Type B pancreatic cell (in vitro differentiated cells): ENCODE measurements at regions not wholly inside any gene's neighbourhood (a gene's known extent, or its start where the extent isn't known, plus 50 kb on each side); places are given as distances from the start of the nearest gene placed in this dataset.

Experiments used
- DNase-seq: peaks from one replicate; pipeline ENCODE4 v3.0.0; 2021; ENCODE audit warnings: mixed read lengths; ENCODE audit not compliant: unreplicated experiment; ENCODE audit errors: extremely low spot score
- H3K27ac Mint-ChIP-seq: 2 replicates; pipeline ENCODE4 v1.8.0; 2021; ENCODE audit warnings: mild to moderate bottlenecking, mixed read lengths
- H3K27me3 Mint-ChIP-seq: 2 replicates; pipeline ENCODE4 v1.8.0; 2021; ENCODE audit warnings: mixed read lengths
- H3K36me3 Mint-ChIP-seq: 2 replicates; pipeline ENCODE4 v1.8.0; 2021; ENCODE audit warnings: mixed read lengths
- H3K4me1 Mint-ChIP-seq: one replicate; pipeline ENCODE4 v1.8.0; 2021; ENCODE audit warnings: mixed read lengths; ENCODE audit not compliant: unreplicated experiment
- H3K4me3 Mint-ChIP-seq: 2 replicates; pipeline ENCODE4 v1.8.0; 2021; ENCODE audit warnings: mild to moderate bottlenecking, mixed read lengths
- H3K9me3 Mint-ChIP-seq: 2 replicates; pipeline ENCODE4 v1.8.0; 2021; ENCODE audit warnings: mixed read lengths
- TF ChIP-seq, protein P1 (sequence below): fragments of 200-600 bp; sonication (generic); conservative IDR thresholded peaks from 2 replicates; pipeline ENCODE4 v1.5.0; 2021; ENCODE audit warnings: antibody characterized with exemption, mild to moderate bottlenecking

DNA sequence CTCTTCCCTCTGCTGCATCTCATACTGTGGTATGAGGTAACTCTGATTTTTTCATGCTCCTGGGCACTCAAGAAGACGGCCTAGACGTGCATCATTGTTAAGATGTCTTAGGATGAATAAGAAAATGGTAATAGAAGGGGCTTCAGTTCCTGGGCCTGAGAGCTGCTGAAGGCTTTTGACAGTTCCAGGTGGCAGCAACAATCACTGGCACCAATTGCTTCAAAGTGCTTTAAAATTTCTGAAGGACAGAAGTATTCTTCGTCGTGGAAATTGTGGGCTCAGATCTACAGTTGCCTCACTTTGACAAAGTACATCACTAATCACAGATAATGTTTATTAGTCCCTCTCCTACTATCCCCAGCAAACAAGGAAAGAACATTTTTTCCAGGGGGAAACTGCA is 536.6 kb upstream of the CAMK1G start:
- Mint-ChIP-seq H3K4me3 (no peak overlapping the region), H3K36me3 (no peaks in the 10 kb centered on the region), H3K27ac (no peak overlapping the region), H3K27me3 (peaks cover 3% of the 10 kb centered on the region), H3K9me3 (no peaks in the 10 kb centered on the region), H3K4me1 (no peaks in the 10 kb centered on the region)
- TF ChIP-seq, protein P1, sequence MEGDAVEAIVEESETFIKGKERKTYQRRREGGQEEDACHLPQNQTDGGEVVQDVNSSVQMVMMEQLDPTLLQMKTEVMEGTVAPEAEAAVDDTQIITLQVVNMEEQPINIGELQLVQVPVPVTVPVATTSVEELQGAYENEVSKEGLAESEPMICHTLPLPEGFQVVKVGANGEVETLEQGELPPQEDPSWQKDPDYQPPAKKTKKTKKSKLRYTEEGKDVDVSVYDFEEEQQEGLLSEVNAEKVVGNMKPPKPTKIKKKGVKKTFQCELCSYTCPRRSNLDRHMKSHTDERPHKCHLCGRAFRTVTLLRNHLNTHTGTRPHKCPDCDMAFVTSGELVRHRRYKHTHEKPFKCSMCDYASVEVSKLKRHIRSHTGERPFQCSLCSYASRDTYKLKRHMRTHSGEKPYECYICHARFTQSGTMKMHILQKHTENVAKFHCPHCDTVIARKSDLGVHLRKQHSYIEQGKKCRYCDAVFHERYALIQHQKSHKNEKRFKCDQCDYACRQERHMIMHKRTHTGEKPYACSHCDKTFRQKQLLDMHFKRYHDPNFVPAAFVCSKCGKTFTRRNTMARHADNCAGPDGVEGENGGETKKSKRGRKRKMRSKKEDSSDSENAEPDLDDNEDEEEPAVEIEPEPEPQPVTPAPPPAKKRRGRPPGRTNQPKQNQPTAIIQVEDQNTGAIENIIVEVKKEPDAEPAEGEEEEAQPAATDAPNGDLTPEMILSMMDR = no peak
- DNase-seq = no peak

DNA sequence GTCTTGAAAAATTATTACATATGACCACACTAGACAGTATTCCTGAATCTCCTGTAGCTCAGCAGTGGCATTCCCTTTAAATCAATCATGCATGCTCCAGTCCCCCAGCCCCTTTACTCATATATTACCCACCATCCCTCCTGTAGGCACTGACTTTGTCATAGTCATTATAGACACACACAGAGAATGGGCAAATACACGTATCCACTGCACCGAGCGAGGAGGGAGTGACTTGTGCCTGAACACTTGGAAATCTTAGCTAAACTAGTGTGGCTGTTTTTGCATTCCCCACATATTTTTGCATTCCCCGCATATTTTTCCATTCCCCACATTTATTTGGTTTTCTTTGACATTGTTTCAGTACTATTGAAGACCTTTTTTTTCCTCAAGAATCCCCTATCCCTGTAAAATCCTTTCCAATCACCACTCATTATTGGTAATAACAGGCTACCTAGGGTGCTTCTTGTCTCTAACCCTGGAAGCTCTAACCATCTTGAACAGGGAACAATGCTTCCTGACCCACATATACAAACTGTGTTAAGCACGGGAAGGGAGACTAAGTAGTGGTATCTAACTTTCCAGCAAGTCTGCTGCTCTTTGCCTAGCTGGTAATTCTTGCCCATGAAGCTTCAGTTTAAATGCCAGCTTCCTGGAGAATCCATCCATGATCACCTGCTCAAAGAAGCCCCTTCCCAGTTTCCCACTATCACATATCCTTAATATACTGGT is 534.4 kb upstream of the CAMK1G start:
- no peak for DNase-seq
- H3K36me3 Mint-ChIP-seq = no peaks in the 10 kb centered on the region
- TF ChIP-seq, protein P1 = no peak
- no peak overlapping the region for H3K27ac Mint-ChIP-seq
- no peak overlapping the region for H3K4me3 Mint-ChIP-seq
- H3K4me1 Mint-ChIP-seq = no peaks in the 10 kb centered on the region
- H3K27me3 Mint-ChIP-seq = peaks cover 3% of the 10 kb centered on the region
- peaks cover 5% of the 10 kb centered on the region for H3K9me3 Mint-ChIP-seq

DNA sequence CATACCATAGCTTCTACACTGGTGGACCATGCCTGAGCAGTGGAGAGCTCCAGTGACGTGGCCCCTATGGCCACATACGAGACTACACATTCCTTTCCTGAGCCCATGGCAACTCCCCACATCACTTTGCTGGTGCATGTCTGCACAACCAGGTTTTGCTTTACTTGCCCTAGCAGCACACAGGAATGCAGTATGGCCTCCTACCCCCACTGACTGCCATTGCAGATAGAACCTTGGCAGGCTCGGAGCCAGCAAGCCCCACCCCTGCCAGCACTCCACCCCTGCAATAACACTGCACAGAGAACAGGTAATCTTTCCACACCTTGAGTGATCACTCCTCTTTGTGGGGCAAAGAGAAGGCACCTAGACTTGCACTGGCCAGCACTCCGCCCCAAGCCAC is 531.9 kb upstream of the CAMK1G start:
- Mint-ChIP-seq H3K36me3 (no peaks in the 10 kb centered on the region), H3K27ac (no peak overlapping the region), H3K9me3 (peaks cover 9% of the 10 kb centered on the region), H3K27me3 (no peaks in the 10 kb centered on the region), H3K4me1 (no peaks in the 10 kb centered on the region), H3K4me3 (no peak overlapping the region)
- TF ChIP-seq, protein P1 = no peak
- DNase-seq = no peak

DNA sequence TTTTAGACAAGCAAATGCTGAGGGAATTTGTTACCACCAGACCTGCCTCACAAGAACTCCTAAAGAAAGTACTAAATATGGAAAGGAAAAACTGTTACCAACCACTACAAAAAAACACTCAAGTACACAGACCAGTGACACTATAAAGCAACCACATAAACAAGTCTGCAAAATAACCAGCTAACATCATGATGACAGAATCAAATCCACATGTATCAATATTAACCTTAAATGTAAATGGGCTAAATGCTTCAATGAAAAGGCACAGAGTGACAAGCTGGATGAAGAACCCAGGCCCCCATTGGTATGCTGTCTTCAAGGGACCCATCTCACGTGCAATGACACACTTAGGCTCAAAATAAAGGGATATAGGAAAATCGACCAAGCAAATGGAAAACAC is 529.9 kb upstream of the CAMK1G start:
- DNase-seq = no peak
- Mint-ChIP-seq H3K4me1 (no peaks in the 10 kb centered on the region), H3K4me3 (no peak overlapping the region), H3K27me3 (no peaks in the 10 kb centered on the region), H3K9me3 (peaks cover 11% of the 10 kb centered on the region), H3K36me3 (no peaks in the 10 kb centered on the region), H3K27ac (no peak overlapping the region)
- TF ChIP-seq, protein P1 = no peak

DNA sequence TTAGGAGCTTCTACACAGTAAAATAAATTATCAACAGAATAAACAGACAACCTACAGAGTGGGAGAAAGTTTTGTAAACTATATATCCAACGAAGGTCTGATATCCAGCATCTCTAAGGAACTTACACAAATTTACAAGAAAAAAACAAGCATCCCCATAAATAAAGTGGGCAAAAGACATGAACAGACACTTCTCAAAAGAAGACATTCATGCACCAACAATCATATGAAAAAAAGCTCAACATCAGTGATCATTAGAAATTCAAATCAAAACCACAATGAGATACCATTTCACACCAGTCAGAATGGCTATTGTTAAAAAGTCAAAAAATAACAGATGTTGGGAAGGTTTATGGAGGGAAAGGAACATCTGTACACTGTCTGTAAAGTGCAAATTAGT is 526.4 kb upstream of the CAMK1G start:
- peaks cover 15% of the 10 kb centered on the region for H3K4me1 Mint-ChIP-seq
- TF ChIP-seq, protein P1 = no peak
- DNase-seq = no peak
- peaks cover 10% of the 10 kb centered on the region for H3K9me3 Mint-ChIP-seq
- H3K36me3 Mint-ChIP-seq = no peaks in the 10 kb centered on the region
- peaks cover 3% of the 10 kb centered on the region for H3K27me3 Mint-ChIP-seq
- H3K27ac Mint-ChIP-seq = no peak overlapping the region
- H3K4me3 Mint-ChIP-seq = no peak overlapping the region
